Thymus (tissue), 11 donors: ENCODE measurements at regions not wholly inside any gene's neighbourhood (a gene's known extent, or its start where the extent isn't known, plus 50 kb on each side); places are given as distances from the start of the nearest gene placed in this dataset.

Experiments used
- DNase-seq, 9 donors: peaks; one replicate each; pipeline ENCODE4 v3.0.0-alpha.2; 2013; ENCODE audit warnings: low spot score in 9 of 9, low read depth in 6 of 9, missing footprints in 1 of 9
- H3K27ac ChIP-seq, 2 donors: one replicate each; pipeline ENCODE4 v1.5.1; 2013; ENCODE audit warnings: control low read depth in 1 of 2, low read depth in 1 of 2, low read length in 1 of 2, mild to moderate bottlenecking in 1 of 2, moderate library complexity in 1 of 2
- H3K27me3 ChIP-seq, 2 donors: one replicate each; pipeline ENCODE4 v1.5.1; 2013; ENCODE audit warnings: low read length in 1 of 2; ENCODE audit not compliant: control insufficient read depth in 2 of 2, insufficient read depth in 1 of 2
- H3K36me3 ChIP-seq, 2 donors: one replicate each; pipeline ENCODE4 v1.5.1; 2013; ENCODE audit warnings: low read length in 1 of 2, mild to moderate bottlenecking in 1 of 2, moderate library complexity in 1 of 2; ENCODE audit not compliant: control insufficient read depth in 2 of 2, insufficient read depth in 2 of 2
- H3K4me1 ChIP-seq, 2 donors: one replicate each; pipeline ENCODE4 v1.5.1; 2013; ENCODE audit warnings: low read length in 2 of 2; ENCODE audit not compliant: control insufficient read depth in 2 of 2, insufficient read depth in 2 of 2
- H3K4me3 ChIP-seq, 2 donors: one replicate each; pipeline ENCODE4 v1.5.1; 2013; ENCODE audit warnings: low read length in 2 of 2, control low read depth in 1 of 2, mild to moderate bottlenecking in 1 of 2
- H3K9me3 ChIP-seq, 2 donors: one replicate each; pipeline ENCODE4 v1.5.1; 2013; ENCODE audit warnings: low read length in 1 of 2, mild to moderate bottlenecking in 1 of 2; ENCODE audit not compliant: control insufficient read depth in 2 of 2, insufficient read depth in 1 of 2
- WGBS: extraction: QIAGEN DNeasy Blood & Tissue Kit; methylation state at CpG from one replicate; pipeline ENCODE4 v1.1.7; 2013; 5-methylcytosine and 5-hydroxymethylcytosine counted together
- donor health status: healthy.

GRCh38 chr6:165940366-165940765, 227.3 kb downstream of the TBXT start:
- WGBS, result 89% methylated on average over 26 of the region's 26 CpGs
- DNase-seq, result no peak

GRCh38 chr6:165939601-165940290, 227.9 kb downstream of the TBXT start:
- Histone ChIP-seq H3K4me1 (no peaks in the 10 kb centered on the region), H3K27ac (no peak overlapping the region), H3K4me3 (no peak overlapping the region), H3K36me3 (no peaks in the 10 kb centered on the region), H3K27me3 (no peaks in the 10 kb centered on the region), H3K9me3 (no peaks in the 10 kb centered on the region)
- no peak for DNase-seq
- WGBS, result 86% methylated on average over 10 of the region's 10 CpGs

More at GRCh38 chr6:165940366-165940765, 227.3 kb downstream of the TBXT start:
- no peak overlapping the region for H3K4me3 ChIP-seq
- no peaks in the 10 kb centered on the region for H3K27me3 ChIP-seq
- H3K9me3 ChIP-seq, result no peaks in the 10 kb centered on the region
- H3K4me1 ChIP-seq, result no peaks in the 10 kb centered on the region
- no peaks in the 10 kb centered on the region for H3K36me3 ChIP-seq
- H3K27ac ChIP-seq, result no peak overlapping the region

- Histone ChIP-seq H3K4me1 (no peaks in the 10 kb centered on the region), H3K36me3 (no peaks in the 10 kb centered on the region), H3K27ac (no peak overlapping the region), H3K9me3 (no peaks in the 10 kb centered on the region), H3K4me3 (no peak overlapping the region), H3K27me3 (no peaks in the 10 kb centered on the region)
- DNase-seq, result no peak
- 88% methylated on average over 5 of the region's 5 CpGs for WGBS
These were observed 228.6 kb downstream of the TBXT start for GRCh38 chr6:165939047-165939446.

- H3K9me3 ChIP-seq, result no peaks in the 10 kb centered on the region
- H3K36me3 ChIP-seq, result no peaks in the 10 kb centered on the region
- no peak overlapping the region for H3K4me3 ChIP-seq
- no peak for DNase-seq
- H3K4me1 ChIP-seq, result no peaks in the 10 kb centered on the region
- H3K27ac ChIP-seq, result no peak overlapping the region
- WGBS, result 80% methylated on average over 3 of the region's 3 CpGs
- no peaks in the 10 kb centered on the region for H3K27me3 ChIP-seq
These were observed 229.9 kb downstream of the TBXT start for GRCh38 chr6:165937564-165938358.

GRCh38 chr6:165936660-165937059, 231.0 kb downstream of the TBXT start:
- Histone ChIP-seq H3K4me3 (no peak overlapping the region), H3K9me3 (no peaks in the 10 kb centered on the region), H3K27ac (no peak overlapping the region), H3K4me1 (no peaks in the 10 kb centered on the region), H3K36me3 (no peaks in the 10 kb centered on the region), H3K27me3 (no peaks in the 10 kb centered on the region)
- DNase-seq, result no peak
- 93% methylated on average over 4 of the region's 4 CpGs for WGBS

GRCh38 chr6:165936096-165936495, 231.6 kb downstream of the TBXT start:
- 92% methylated on average over 3 of the region's 3 CpGs for WGBS
- no peak for DNase-seq

GRCh38 chr6:165931675-165932074, 236.0 kb downstream of the TBXT start:
- no peak for DNase-seq
- Histone ChIP-seq H3K9me3 (no peaks in the 10 kb centered on the region), H3K27ac (no peak overlapping the region), H3K4me1 (no peaks in the 10 kb centered on the region), H3K36me3 (no peaks in the 10 kb centered on the region), H3K4me3 (no peak overlapping the region), H3K27me3 (no peaks in the 10 kb centered on the region)
- WGBS, result 80% methylated on average over 9 of the region's 9 CpGs

More at GRCh38 chr6:165936096-165936495, 231.6 kb downstream of the TBXT start:
- H3K4me1 ChIP-seq, result no peaks in the 10 kb centered on the region
- H3K4me3 ChIP-seq, result no peak overlapping the region
- no peaks in the 10 kb centered on the region for H3K36me3 ChIP-seq
- H3K27ac ChIP-seq, result no peak overlapping the region
- H3K9me3 ChIP-seq, result no peaks in the 10 kb centered on the region
- no peaks in the 10 kb centered on the region for H3K27me3 ChIP-seq

- H3K4me3 ChIP-seq, result no peak overlapping the region
- WGBS, result 95% methylated on average over 18 of the region's 18 CpGs
- no peak overlapping the region for H3K27ac ChIP-seq
- H3K4me1 ChIP-seq, result no peaks in the 10 kb centered on the region
- no peak for DNase-seq
- H3K27me3 ChIP-seq, result no peaks in the 10 kb centered on the region
- H3K36me3 ChIP-seq, result no peaks in the 10 kb centered on the region
- H3K9me3 ChIP-seq, result no peaks in the 10 kb centered on the region
These were observed 236.9 kb downstream of the TBXT start for GRCh38 chr6:165930668-165931214.

- H3K9me3 ChIP-seq, result no peaks in the 10 kb centered on the region
- no peak overlapping the region for H3K27ac ChIP-seq
- no peak for DNase-seq
- H3K36me3 ChIP-seq, result no peaks in the 10 kb centered on the region
- no peak overlapping the region for H3K4me3 ChIP-seq
- no peaks in the 10 kb centered on the region for H3K27me3 ChIP-seq
- H3K4me1 ChIP-seq, result no peaks in the 10 kb centered on the region
- WGBS, result 94% methylated on average over 8 of the region's 8 CpGs
These were observed 238.0 kb downstream of the TBXT start for GRCh38 chr6:165929607-165930006.
